ENCODE measurements at regions not wholly inside any gene's neighbourhood (a gene's known extent, or its start where the extent isn't known, plus 50 kb on each side); places are given as distances from the start of the nearest gene placed in this dataset.

GRCh38 chr6:14738497-14738896 is 507.4 kb upstream of the JARID2 start:
- H3K9ac ChIP-seq (ENCODE audit: low read length), result no peak overlapping the region
- H3F3A ChIP-seq (ENCODE audit: insufficient read depth), result no peaks in the 10 kb centered on the region
- no peak overlapping the region for H3K4me2 ChIP-seq (ENCODE audit: low read depth, low read length, poor library complexity, severe bottlenecking)
- H3K27me3 ChIP-seq (ENCODE audit: low read length), result no peaks in the 10 kb centered on the region
- H3K9me3 ChIP-seq (ENCODE audit: insufficient read depth, low read length), result no peaks in the 10 kb centered on the region
- H3K79me2 ChIP-seq (ENCODE audit: insufficient read depth, low read length), result no peaks in the 10 kb centered on the region
- H3K4me3 ChIP-seq (ENCODE audit: insufficient read depth, low read length, poor library complexity, severe bottlenecking), result no peak overlapping the region
- no peaks in the 10 kb centered on the region for H3K36me3 ChIP-seq (ENCODE audit: low read length)
- no peak overlapping the region for H3K27ac ChIP-seq (ENCODE audit: low read depth, low read length)
- H3K9me2 ChIP-seq (replicated peaks; ENCODE audit: insufficient read depth, low read length), result no peaks in the 10 kb centered on the region
- TF ChIP-seq CTCF (IDR thresholded peaks at IDR 0.05; ENCODE audit: insufficient read depth, low read length, poor library complexity, severe bottlenecking), result no peak
- no peak for TF ChIP-seq EZH2phosphoT487 (conservative IDR thresholded peaks at IDR 0.05; ENCODE audit: low read length)
- H4K20me1 ChIP-seq (ENCODE audit: low read depth, low read length), result no peaks in the 10 kb centered on the region
- H2AFZ ChIP-seq (ENCODE audit: low read depth, low read length, severe bottlenecking), result no peak overlapping the region

GRCh38 chr6:14738933-14739332 is 506.9 kb upstream of the JARID2 start:
- H3K36me3 ChIP-seq (ENCODE audit: low read length), result no peaks in the 10 kb centered on the region
- H3K9me2 ChIP-seq (replicated peaks; ENCODE audit: insufficient read depth, low read length), result no peaks in the 10 kb centered on the region
- no peak overlapping the region for H2AFZ ChIP-seq (ENCODE audit: low read depth, low read length, severe bottlenecking)
- no peaks in the 10 kb centered on the region for H3K79me2 ChIP-seq (ENCODE audit: insufficient read depth, low read length)
- no peaks in the 10 kb centered on the region for H3F3A ChIP-seq (ENCODE audit: insufficient read depth)
- H3K4me3 ChIP-seq (ENCODE audit: insufficient read depth, low read length, poor library complexity, severe bottlenecking), result no peak overlapping the region
- no peak overlapping the region for H3K27ac ChIP-seq (ENCODE audit: low read depth, low read length)
- H4K20me1 ChIP-seq (ENCODE audit: low read depth, low read length), result no peaks in the 10 kb centered on the region
- H3K9ac ChIP-seq (ENCODE audit: low read length), result no peak overlapping the region
- no peaks in the 10 kb centered on the region for H3K9me3 ChIP-seq (ENCODE audit: insufficient read depth, low read length)
- H3K27me3 ChIP-seq (ENCODE audit: low read length), result no peaks in the 10 kb centered on the region
- TF ChIP-seq EZH2phosphoT487 (conservative IDR thresholded peaks at IDR 0.05; ENCODE audit: low read length) (no peak), CTCF (IDR thresholded peaks at IDR 0.05; ENCODE audit: insufficient read depth, low read length, poor library complexity, severe bottlenecking) (no peak)
- no peak overlapping the region for H3K4me2 ChIP-seq (ENCODE audit: low read depth, low read length, poor library complexity, severe bottlenecking)

GRCh38 chr6:14739827-14740226 is 506.0 kb upstream of the JARID2 start:
- H3K9me2 ChIP-seq (replicated peaks; ENCODE audit: insufficient read depth, low read length), result no peaks in the 10 kb centered on the region
- H3K4me3 ChIP-seq (ENCODE audit: insufficient read depth, low read length, poor library complexity, severe bottlenecking), result no peak overlapping the region
- no peaks in the 10 kb centered on the region for H3K36me3 ChIP-seq (ENCODE audit: low read length)
- H3K79me2 ChIP-seq (ENCODE audit: insufficient read depth, low read length), result no peaks in the 10 kb centered on the region
- no peak overlapping the region for H3K9ac ChIP-seq (ENCODE audit: low read length)
- no peak overlapping the region for H3K27ac ChIP-seq (ENCODE audit: low read depth, low read length)
- no peaks in the 10 kb centered on the region for H4K20me1 ChIP-seq (ENCODE audit: low read depth, low read length)
- no peaks in the 10 kb centered on the region for H3K27me3 ChIP-seq (ENCODE audit: low read length)
- H3F3A ChIP-seq (ENCODE audit: insufficient read depth), result no peaks in the 10 kb centered on the region
- no peak overlapping the region for H2AFZ ChIP-seq (ENCODE audit: low read depth, low read length, severe bottlenecking)
- no peak overlapping the region for H3K4me2 ChIP-seq (ENCODE audit: low read depth, low read length, poor library complexity, severe bottlenecking)
- H3K9me3 ChIP-seq (ENCODE audit: insufficient read depth, low read length), result no peaks in the 10 kb centered on the region
- TF ChIP-seq CTCF (IDR thresholded peaks at IDR 0.05; ENCODE audit: insufficient read depth, low read length, poor library complexity, severe bottlenecking) (no peak), EZH2phosphoT487 (conservative IDR thresholded peaks at IDR 0.05; ENCODE audit: low read length) (no peak)

GRCh38 chr6:14742171-14742570 is 503.7 kb upstream of the JARID2 start:
- H3K36me3 ChIP-seq (ENCODE audit: low read length), result no peaks in the 10 kb centered on the region
- H3F3A ChIP-seq (ENCODE audit: insufficient read depth), result no peaks in the 10 kb centered on the region
- H2AFZ ChIP-seq (ENCODE audit: low read depth, low read length, severe bottlenecking), result no peak overlapping the region
- no peak overlapping the region for H3K4me2 ChIP-seq (ENCODE audit: low read depth, low read length, poor library complexity, severe bottlenecking)
- H3K9me2 ChIP-seq (replicated peaks; ENCODE audit: insufficient read depth, low read length), result no peaks in the 10 kb centered on the region
- no peak overlapping the region for H3K27ac ChIP-seq (ENCODE audit: low read depth, low read length)
- H3K27me3 ChIP-seq (ENCODE audit: low read length), result no peaks in the 10 kb centered on the region
- no peak overlapping the region for H3K9ac ChIP-seq (ENCODE audit: low read length)
- H3K4me3 ChIP-seq (ENCODE audit: insufficient read depth, low read length, poor library complexity, severe bottlenecking), result no peak overlapping the region
- H4K20me1 ChIP-seq (ENCODE audit: low read depth, low read length), result no peaks in the 10 kb centered on the region
- no peaks in the 10 kb centered on the region for H3K79me2 ChIP-seq (ENCODE audit: insufficient read depth, low read length)
- TF ChIP-seq EZH2phosphoT487 (conservative IDR thresholded peaks at IDR 0.05; ENCODE audit: low read length) (no peak), CTCF (IDR thresholded peaks at IDR 0.05; ENCODE audit: insufficient read depth, low read length, poor library complexity, severe bottlenecking) (no peak)
- no peaks in the 10 kb centered on the region for H3K9me3 ChIP-seq (ENCODE audit: insufficient read depth, low read length)
